ENCODE measurements at regions not wholly inside any gene's neighbourhood (a gene's known extent, or its start where the extent isn't known, plus 50 kb on each side); places are given as distances from the start of the nearest gene placed in this dataset.

- TF ChIP-seq, protein P1, sequence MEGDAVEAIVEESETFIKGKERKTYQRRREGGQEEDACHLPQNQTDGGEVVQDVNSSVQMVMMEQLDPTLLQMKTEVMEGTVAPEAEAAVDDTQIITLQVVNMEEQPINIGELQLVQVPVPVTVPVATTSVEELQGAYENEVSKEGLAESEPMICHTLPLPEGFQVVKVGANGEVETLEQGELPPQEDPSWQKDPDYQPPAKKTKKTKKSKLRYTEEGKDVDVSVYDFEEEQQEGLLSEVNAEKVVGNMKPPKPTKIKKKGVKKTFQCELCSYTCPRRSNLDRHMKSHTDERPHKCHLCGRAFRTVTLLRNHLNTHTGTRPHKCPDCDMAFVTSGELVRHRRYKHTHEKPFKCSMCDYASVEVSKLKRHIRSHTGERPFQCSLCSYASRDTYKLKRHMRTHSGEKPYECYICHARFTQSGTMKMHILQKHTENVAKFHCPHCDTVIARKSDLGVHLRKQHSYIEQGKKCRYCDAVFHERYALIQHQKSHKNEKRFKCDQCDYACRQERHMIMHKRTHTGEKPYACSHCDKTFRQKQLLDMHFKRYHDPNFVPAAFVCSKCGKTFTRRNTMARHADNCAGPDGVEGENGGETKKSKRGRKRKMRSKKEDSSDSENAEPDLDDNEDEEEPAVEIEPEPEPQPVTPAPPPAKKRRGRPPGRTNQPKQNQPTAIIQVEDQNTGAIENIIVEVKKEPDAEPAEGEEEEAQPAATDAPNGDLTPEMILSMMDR (IDR thresholded peaks at IDR 0.05; ENCODE audit: low read length), result no peak
- TF ChIP-seq EZH2 (IDR thresholded peaks at IDR 0.05; ENCODE audit: borderline replicate concordance, low read length), result no peak
These were observed 116.2 kb downstream of the NSUN3 start for GRCh38 chr3:94179059-94179458.
